H9 (cell line): ENCODE measurements at regions not wholly inside any gene's neighbourhood (a gene's known extent, or its start where the extent isn't known, plus 50 kb on each side); places are given as distances from the start of the nearest gene placed in this dataset.

Source experiments
- DNase-seq: peaks from one replicate; pipeline ENCODE4 v3.0.0-alpha.2; 2017
- H2AFZ ChIP-seq: one replicate; pipeline ENCODE4 v1.6.1; 2013; ENCODE audit warnings: mild to moderate bottlenecking, low read length, control low read depth, moderate library complexity
- H2AK5ac ChIP-seq: 2 replicates; pipeline ENCODE4 v1.6.1; 2013; ENCODE audit warnings: low read length, control low read depth, mixed read lengths; ENCODE audit not compliant: insufficient read length
- H2BK120ac ChIP-seq: one replicate; pipeline ENCODE4 v1.6.1; 2013; ENCODE audit warnings: low read depth, mild to moderate bottlenecking, low read length, control low read depth, inconsistent platforms; ENCODE audit not compliant: poor library complexity, severe bottlenecking
- H2BK12ac ChIP-seq: 2 replicates; pipeline ENCODE4 v1.6.1; 2013; ENCODE audit warnings: low read length, control low read depth, mixed read lengths, low read depth; ENCODE audit not compliant: insufficient read length
- H2BK15ac ChIP-seq: 2 replicates; pipeline ENCODE4 v1.6.1; 2013; ENCODE audit warnings: low read depth, low read length, control low read depth
- H2BK20ac ChIP-seq: one replicate; pipeline ENCODE4 v1.6.1; 2013; ENCODE audit warnings: low read depth, mild to moderate bottlenecking, low read length, control low read depth, inconsistent platforms; ENCODE audit not compliant: poor library complexity, severe bottlenecking
- H2BK5ac ChIP-seq: 2 replicates; pipeline ENCODE4 v1.6.1; 2013; ENCODE audit warnings: low read length, control low read depth, mixed read lengths; ENCODE audit not compliant: insufficient read length
- H3K14ac ChIP-seq: 2 replicates; pipeline ENCODE4 v1.6.1; 2013; ENCODE audit warnings: low read length, control low read depth; ENCODE audit not compliant: insufficient read depth
- H3K18ac ChIP-seq: 2 replicates; pipeline ENCODE4 v1.6.1; 2013; ENCODE audit warnings: low read depth, mild to moderate bottlenecking, mixed read lengths, low read length, control low read depth; ENCODE audit not compliant: insufficient read length
- H3K23ac ChIP-seq: 2 replicates; pipeline ENCODE4 v1.6.1; 2013; ENCODE audit warnings: low read length, control low read depth, mixed read lengths, low read depth; ENCODE audit not compliant: insufficient read length
- H3K23me2 ChIP-seq: 2 replicates; pipeline ENCODE4 v1.6.1; 2013; ENCODE audit warnings: low read depth, mild to moderate bottlenecking, mixed read lengths, low read length, control low read depth; ENCODE audit not compliant: insufficient read length, poor library complexity, severe bottlenecking
- H3K27ac ChIP-seq: 2 replicates; pipeline ENCODE4 v1.5.1; 2013; ENCODE audit warnings: low read length, control low read depth, mixed read lengths, low read depth; ENCODE audit not compliant: insufficient read length
- H3K27me3 ChIP-seq: 2 replicates; pipeline ENCODE4 v1.6.1; 2013; ENCODE audit warnings: low read length, control low read depth, inconsistent platforms; ENCODE audit not compliant: insufficient read depth
- H3K4ac ChIP-seq: 2 replicates; pipeline ENCODE4 v1.6.1; 2013; ENCODE audit warnings: low read depth, mild to moderate bottlenecking, control low read depth, inconsistent platforms, low read length, moderate library complexity
- H3K4me1 ChIP-seq: 2 replicates; pipeline ENCODE4 v1.6.1; 2013; ENCODE audit warnings: low read length, control low read depth, inconsistent platforms; ENCODE audit not compliant: insufficient read depth
- H3K4me2 ChIP-seq: 2 replicates; pipeline ENCODE4 v1.6.1; 2013; ENCODE audit warnings: low read length, control low read depth, mixed read lengths; ENCODE audit not compliant: insufficient read length, insufficient read depth
- H3K56ac ChIP-seq: 2 replicates; pipeline ENCODE4 v1.6.1; 2013; ENCODE audit warnings: low read depth, mild to moderate bottlenecking, mixed read lengths, low read length, control low read depth; ENCODE audit not compliant: insufficient read length
- H3K79me1 ChIP-seq: 2 replicates; pipeline ENCODE4 v1.6.1; 2013; ENCODE audit warnings: low read depth, mild to moderate bottlenecking, moderate library complexity, low read length, control low read depth, inconsistent platforms; ENCODE audit not compliant: insufficient read depth, poor library complexity, severe bottlenecking
- H3K79me2 ChIP-seq: 2 replicates; pipeline ENCODE4 v1.6.1; 2013; ENCODE audit warnings: low read length, control low read depth, inconsistent platforms; ENCODE audit not compliant: insufficient read depth
- H3K9ac ChIP-seq: 2 replicates; pipeline ENCODE4 v1.6.1; 2013; ENCODE audit warnings: low read length, control low read depth, mixed read lengths; ENCODE audit not compliant: insufficient read length; ENCODE audit errors: extremely low read depth
- H3K9me3 ChIP-seq: one replicate; pipeline ENCODE4 v1.6.1; 2013; ENCODE audit warnings: low read depth, low read length, inconsistent platforms; ENCODE audit not compliant: control insufficient read depth
- H3T11ph ChIP-seq: one replicate; pipeline ENCODE4 v1.6.1; 2013; ENCODE audit warnings: mild to moderate bottlenecking, low read length, control low read depth, inconsistent platforms
- H4K20me1 ChIP-seq: one replicate; pipeline ENCODE4 v1.6.1; 2013; ENCODE audit not compliant: control insufficient read depth, insufficient read length, insufficient read depth
- H4K5ac ChIP-seq: 2 replicates; pipeline ENCODE4 v1.6.1; 2013; ENCODE audit warnings: low read depth, mild to moderate bottlenecking, mixed read lengths, low read length, control low read depth; ENCODE audit not compliant: insufficient read length
- H4K8ac ChIP-seq: replicated peaks from 2 replicates; pipeline ENCODE4 v1.6.1; 2013; ENCODE audit warnings: low read length, control low read depth, mixed read lengths, low read depth; ENCODE audit not compliant: insufficient read length
- H4K91ac ChIP-seq: 2 replicates; pipeline ENCODE4 v1.6.1; 2013; ENCODE audit warnings: low read depth, mild to moderate bottlenecking, moderate library complexity, mixed read lengths, low read length, control low read depth; ENCODE audit not compliant: insufficient read length
- H3K27ac Mint-ChIP-seq, 3 experiments: 2 replicates in 2 of 3; 3 replicates in 1 of 3; pipeline ENCODE4 v1.8.0; 2020 to 2021; ENCODE audit warnings: mixed read lengths in 3 of 3, mild to moderate bottlenecking in 1 of 3, moderate library complexity in 1 of 3
- H3K27me3 Mint-ChIP-seq: 2 replicates; pipeline ENCODE4 v1.8.0; 2021; ENCODE audit warnings: low read depth, mild to moderate bottlenecking, moderate library complexity, mixed read lengths
- H3K36me3 Mint-ChIP-seq, 3 experiments: 2 replicates in 2 of 3; 3 replicates in 1 of 3; pipeline ENCODE4 v1.8.0; 2020 to 2021; ENCODE audit warnings: low read depth in 3 of 3, mixed read lengths in 3 of 3; ENCODE audit not compliant: insufficient read depth in 1 of 3
- H3K4me1 Mint-ChIP-seq, 2 experiments: 2 replicates each; pipeline ENCODE4 v1.8.0; 2020; ENCODE audit warnings: mixed read lengths in 2 of 2
- H3K4me3 Mint-ChIP-seq, 2 experiments: 2 replicates in 1 of 2; 3 replicates in 1 of 2; pipeline ENCODE4 v1.8.0; 2020 to 2021; ENCODE audit warnings: mild to moderate bottlenecking in 2 of 2, mixed read lengths in 2 of 2, moderate library complexity in 1 of 2
- H3K9me3 Mint-ChIP-seq, 2 experiments: 2 replicates in 1 of 2; 3 replicates in 1 of 2; pipeline ENCODE4 v1.8.0; 2020; ENCODE audit warnings: mild to moderate bottlenecking in 2 of 2, mixed read lengths in 2 of 2, moderate library complexity in 1 of 2
- WGBS: extraction: QIAGEN DNeasy Blood & Tissue Kit; methylation state at CpG from one replicate; pipeline ENCODE4 v1.1.7; 2013; ENCODE audit warnings: missing lambda C conversion rate, low lambda C conversion rate, mixed read lengths; ENCODE audit not compliant: insufficient read length; ENCODE audit errors: extremely low coverage; 5-methylcytosine and 5-hydroxymethylcytosine counted together
- TF ChIP-seq, protein P1 (sequence below): fragments of 200-600 bp; sonication (generic); conservative IDR thresholded peaks from 3 replicates; pipeline ENCODE4 v1.8.0; 2021; ENCODE audit warnings: antibody characterized with exemption, mild to moderate bottlenecking

DNA sequence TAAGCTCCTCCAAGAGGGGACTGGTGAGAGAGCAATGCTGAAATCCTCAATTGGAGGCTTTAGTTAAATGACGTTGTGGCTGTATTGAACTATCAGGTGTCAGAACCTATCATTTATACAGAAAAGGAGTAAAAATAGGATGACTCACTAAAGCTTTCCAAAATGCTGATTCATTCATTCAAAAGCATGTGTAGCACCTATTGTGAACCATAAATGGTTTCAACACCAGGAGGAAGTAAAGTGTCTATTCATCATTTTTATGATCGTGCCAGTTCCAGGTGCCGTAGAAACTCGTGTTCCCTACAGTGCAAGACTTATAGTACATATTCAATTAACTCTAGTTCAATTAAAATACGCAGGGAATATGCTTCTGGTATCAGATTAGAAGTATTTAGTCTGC is 66.5 kb upstream of the ARRDC4 start:
- TF ChIP-seq, protein P1, sequence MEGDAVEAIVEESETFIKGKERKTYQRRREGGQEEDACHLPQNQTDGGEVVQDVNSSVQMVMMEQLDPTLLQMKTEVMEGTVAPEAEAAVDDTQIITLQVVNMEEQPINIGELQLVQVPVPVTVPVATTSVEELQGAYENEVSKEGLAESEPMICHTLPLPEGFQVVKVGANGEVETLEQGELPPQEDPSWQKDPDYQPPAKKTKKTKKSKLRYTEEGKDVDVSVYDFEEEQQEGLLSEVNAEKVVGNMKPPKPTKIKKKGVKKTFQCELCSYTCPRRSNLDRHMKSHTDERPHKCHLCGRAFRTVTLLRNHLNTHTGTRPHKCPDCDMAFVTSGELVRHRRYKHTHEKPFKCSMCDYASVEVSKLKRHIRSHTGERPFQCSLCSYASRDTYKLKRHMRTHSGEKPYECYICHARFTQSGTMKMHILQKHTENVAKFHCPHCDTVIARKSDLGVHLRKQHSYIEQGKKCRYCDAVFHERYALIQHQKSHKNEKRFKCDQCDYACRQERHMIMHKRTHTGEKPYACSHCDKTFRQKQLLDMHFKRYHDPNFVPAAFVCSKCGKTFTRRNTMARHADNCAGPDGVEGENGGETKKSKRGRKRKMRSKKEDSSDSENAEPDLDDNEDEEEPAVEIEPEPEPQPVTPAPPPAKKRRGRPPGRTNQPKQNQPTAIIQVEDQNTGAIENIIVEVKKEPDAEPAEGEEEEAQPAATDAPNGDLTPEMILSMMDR: no peak
- no peak overlapping the region for H3K18ac ChIP-seq
- WGBS: no CpG with 5 or more reads among the region's 5 CpGs
- no peaks in the 10 kb centered on the region for H3K9me3 Mint-ChIP-seq
- no peak overlapping the region for H2BK20ac ChIP-seq
- H3K27ac ChIP-seq: no peak overlapping the region
- H3K4me3 Mint-ChIP-seq: no peak overlapping the region
- H3K56ac ChIP-seq: no peak overlapping the region
- H3K27me3 ChIP-seq: no peaks in the 10 kb centered on the region
- H3K9me3 ChIP-seq: no peaks in the 10 kb centered on the region
- no peak overlapping the region for H2BK120ac ChIP-seq
- no peaks in the 10 kb centered on the region for H3K36me3 Mint-ChIP-seq
- no peaks in the 10 kb centered on the region for H3K79me1 ChIP-seq
- no peak overlapping the region for H3K9ac ChIP-seq
- no peak overlapping the region for H3T11ph ChIP-seq
- H3K27me3 Mint-ChIP-seq: peaks cover 3% of the 10 kb centered on the region; the same call in 1 of the 2 replicates
- no peaks in the 10 kb centered on the region for H3K4me1 Mint-ChIP-seq
- no peak overlapping the region for H4K8ac ChIP-seq
- H3K4me2 ChIP-seq: no peak overlapping the region
- no peak overlapping the region for H2BK15ac ChIP-seq
- H4K20me1 ChIP-seq: no peaks in the 10 kb centered on the region
- no peak overlapping the region for H3K23ac ChIP-seq
- no peak overlapping the region for H3K4ac ChIP-seq
- no peak overlapping the region for H2AFZ ChIP-seq
- no peak overlapping the region for H2AK5ac ChIP-seq
- H2BK5ac ChIP-seq: no peak overlapping the region
- no peak overlapping the region for H3K14ac ChIP-seq
- no peak for DNase-seq
- no peaks in the 10 kb centered on the region for H3K23me2 ChIP-seq
- no peak overlapping the region for H4K5ac ChIP-seq
- no peaks in the 10 kb centered on the region for H3K4me1 ChIP-seq
- no peak overlapping the region for H4K91ac ChIP-seq
- H2BK12ac ChIP-seq: no peak overlapping the region
- H3K27ac Mint-ChIP-seq: no peak overlapping the region
- no peaks in the 10 kb centered on the region for H3K79me2 ChIP-seq
